ENCODE measurements at regions not wholly inside any gene's neighbourhood (a gene's known extent, or its start where the extent isn't known, plus 50 kb on each side); places are given as distances from the start of the nearest gene placed in this dataset.
"Not testable (repeated sequence)": the region's sequence is repeated elsewhere in the genome, so short reads cannot be mapped to it uniquely, and the experiment has no call there.

- DNase-seq: no peak
- Mint-ChIP-seq H3K36me3 (no peaks in the 10 kb centered on the region), H3K9me3 (peaks cover 5 to 40% (median 16%) of the 10 kb centered on the region in 6 donors), H3K27ac (no peak overlapping the region), H3K4me3 (no peak overlapping the region), H3K27me3 (ENCODE audit: low read depth in 3 of 3) (no peaks in the 10 kb centered on the region), H3K4me1 (no peaks in the 10 kb centered on the region)
Observed at GRCh38 chr2:210884227-210884626, 327.8 kb downstream of the CPS1 start.

- DNase-seq: no peak
- H3K4me1 Mint-ChIP-seq: no peaks in the 10 kb centered on the region
- H3K9me3 Mint-ChIP-seq: peaks cover 8 to 65% (median 31%) of the 10 kb centered on the region in 6 donors
- H3K36me3 Mint-ChIP-seq: no peaks in the 10 kb centered on the region
- H3K4me3 Mint-ChIP-seq: no peak overlapping the region
- H3K27me3 Mint-ChIP-seq (ENCODE audit: low read depth in 3 of 3): no peaks in the 10 kb centered on the region
- H3K27ac Mint-ChIP-seq: no peak overlapping the region
Observed at GRCh38 chr2:210888035-210888434, 331.6 kb downstream of the CPS1 start.

GRCh38 chr2:210895132-210895531 lies 338.7 kb downstream of the CPS1 start:
- no peaks in the 10 kb centered on the region for H3K27me3 Mint-ChIP-seq (ENCODE audit: low read depth in 3 of 3)
- peaks cover 3 to 47% (median 25%) of the 10 kb centered on the region in 6 donors for H3K9me3 Mint-ChIP-seq
- H3K4me3 Mint-ChIP-seq: no peak overlapping the region
- H3K27ac Mint-ChIP-seq: no peak overlapping the region
- H3K36me3 Mint-ChIP-seq: no peaks in the 10 kb centered on the region
- no peak for DNase-seq
- H3K4me1 Mint-ChIP-seq: no peaks in the 10 kb centered on the region

GRCh38 chr2:210899131-210899530 lies 342.7 kb downstream of the CPS1 start:
- H3K4me1 Mint-ChIP-seq: no peaks in the 10 kb centered on the region
- H3K36me3 Mint-ChIP-seq: no peaks in the 10 kb centered on the region
- no peak overlapping the region for H3K27ac Mint-ChIP-seq
- no peak overlapping the region for H3K4me3 Mint-ChIP-seq
- H3K27me3 Mint-ChIP-seq (ENCODE audit: low read depth in 3 of 3): no peaks in the 10 kb centered on the region
- H3K9me3 Mint-ChIP-seq: peaks cover 2 to 25% (median 8%) of the 10 kb centered on the region in 6 donors
- DNase-seq: no peak

GRCh38 chr2:210901326-210901725 lies 344.9 kb downstream of the CPS1 start:
- no peaks in the 10 kb centered on the region for H3K27me3 Mint-ChIP-seq (ENCODE audit: low read depth in 3 of 3)
- no peak for DNase-seq
- no peak overlapping the region for H3K4me3 Mint-ChIP-seq

GRCh38 chr2:210912779-210913178 lies 356.4 kb downstream of the CPS1 start:
- no peaks in the 10 kb centered on the region for H3K4me1 Mint-ChIP-seq
- H3K27me3 Mint-ChIP-seq (ENCODE audit: low read depth in 3 of 3): peaks cover 0 to 4% (median 3%) of the 10 kb centered on the region in 3 donors

More at GRCh38 chr2:210901326-210901725, 344.9 kb downstream of the CPS1 start:
- no peaks in the 10 kb centered on the region for H3K36me3 Mint-ChIP-seq
- H3K9me3 Mint-ChIP-seq: peaks cover 2 to 17% (median 5%) of the 10 kb centered on the region in 6 donors
- H3K27ac Mint-ChIP-seq: no peak overlapping the region
- H3K4me1 Mint-ChIP-seq: no peaks in the 10 kb centered on the region

GRCh38 chr2:210913461-210913860 lies 357.1 kb downstream of the CPS1 start:
- DNase-seq: no peak
- Mint-ChIP-seq H3K4me1 (no peaks in the 10 kb centered on the region), H3K36me3 (no peaks in the 10 kb centered on the region), H3K9me3 (peaks cover 8 to 41% (median 18%) of the 10 kb centered on the region in 6 donors), H3K27me3 (ENCODE audit: low read depth in 3 of 3) (peaks cover 0 to 4% (median 2%) of the 10 kb centered on the region in 3 donors), H3K4me3 (no peak overlapping the region), H3K27ac (no peak overlapping the region)

More at GRCh38 chr2:210912779-210913178, 356.4 kb downstream of the CPS1 start:
- no peak for DNase-seq
- no peaks in the 10 kb centered on the region for H3K36me3 Mint-ChIP-seq
- H3K4me3 Mint-ChIP-seq: no peak overlapping the region
- H3K9me3 Mint-ChIP-seq: peaks cover 9 to 41% (median 18%) of the 10 kb centered on the region in 6 donors
- no peak overlapping the region for H3K27ac Mint-ChIP-seq

- Mint-ChIP-seq H3K4me1 (no peaks in the 10 kb centered on the region), H3K9me3 (peaks cover 2 to 47% (median 18%) of the 10 kb centered on the region in 6 donors), H3K27ac (no peak overlapping the region), H3K36me3 (no peaks in the 10 kb centered on the region), H3K27me3 (ENCODE audit: low read depth in 3 of 3) (peaks cover 0 to 4% (median 2%) of the 10 kb centered on the region in 3 donors), H3K4me3 (no peak overlapping the region)
- DNase-seq: no peak
Observed at GRCh38 chr2:210915912-210916311, 359.5 kb downstream of the CPS1 start.

GRCh38 chr2:210917465-210917864 lies 361.1 kb downstream of the CPS1 start:
- no peak overlapping the region for H3K27ac Mint-ChIP-seq
- no peaks in the 10 kb centered on the region for H3K4me1 Mint-ChIP-seq
- H3K36me3 Mint-ChIP-seq: no peaks in the 10 kb centered on the region
- peaks cover 2 to 41% (median 15%) of the 10 kb centered on the region in 6 donors for H3K9me3 Mint-ChIP-seq
- no peak for DNase-seq
- no peak overlapping the region for H3K4me3 Mint-ChIP-seq
- H3K27me3 Mint-ChIP-seq (ENCODE audit: low read depth in 3 of 3): peaks cover 0 to 4% (median 2%) of the 10 kb centered on the region in 3 donors

GRCh38 chr2:210919128-210919527 lies 362.7 kb downstream of the CPS1 start:
- Mint-ChIP-seq H3K4me3 (no peak overlapping the region), H3K4me1 (no peaks in the 10 kb centered on the region), H3K9me3 (peaks cover 2 to 31% (median 12%) of the 10 kb centered on the region in 6 donors), H3K27ac (no peak overlapping the region), H3K36me3 (no peaks in the 10 kb centered on the region), H3K27me3 (ENCODE audit: low read depth in 3 of 3) (peaks cover 0 to 2% (median 2%) of the 10 kb centered on the region in 3 donors)
- no peak for DNase-seq

GRCh38 chr2:210922419-210922818 lies 366.0 kb downstream of the CPS1 start:
- no peak for DNase-seq
- Mint-ChIP-seq H3K36me3 (no peaks in the 10 kb centered on the region), H3K27ac (no peak overlapping the region), H3K9me3 (peaks cover 2 to 26% (median 8%) of the 10 kb centered on the region in 6 donors), H3K27me3 (ENCODE audit: low read depth in 3 of 3) (no peaks in the 10 kb centered on the region), H3K4me1 (no peaks in the 10 kb centered on the region), H3K4me3 (no peak overlapping the region)

GRCh38 chr2:210928714-210929113 lies 372.3 kb downstream of the CPS1 start:
- Mint-ChIP-seq H3K4me3 (no peak overlapping the region), H3K27ac (no peak overlapping the region), H3K4me1 (no peaks in the 10 kb centered on the region), H3K27me3 (ENCODE audit: low read depth in 3 of 3) (no peaks in the 10 kb centered on the region), H3K36me3 (no peaks in the 10 kb centered on the region), H3K9me3 (peaks cover 0 to 32% (median 3%) of the 10 kb centered on the region in 6 donors)
- DNase-seq: no peak

GRCh38 chr2:210938228-210938627 lies 381.8 kb downstream of the CPS1 start:
- Mint-ChIP-seq H3K27me3 (ENCODE audit: low read depth in 3 of 3) (peaks cover 0 to 3% (median 2%) of the 10 kb centered on the region in 3 donors), H3K9me3 (peaks cover 3 to 31% (median 14%) of the 10 kb centered on the region in 6 donors), H3K4me1 (no peaks in the 10 kb centered on the region), H3K4me3 (no peak overlapping the region), H3K36me3 (no peaks in the 10 kb centered on the region), H3K27ac (no peak overlapping the region)
- DNase-seq: no peak

- peaks cover 3 to 36% (median 10%) of the 10 kb centered on the region in 6 donors for H3K9me3 Mint-ChIP-seq
- no peak overlapping the region for H3K27ac Mint-ChIP-seq
- no peaks in the 10 kb centered on the region for H3K36me3 Mint-ChIP-seq
- H3K4me1 Mint-ChIP-seq: no peaks in the 10 kb centered on the region
- no peak overlapping the region for H3K4me3 Mint-ChIP-seq
- no peak for DNase-seq
- peaks cover 0 to 2% (median 0%) of the 10 kb centered on the region in 3 donors for H3K27me3 Mint-ChIP-seq (ENCODE audit: low read depth in 3 of 3)
Observed at GRCh38 chr2:210946395-210946794, 390.0 kb downstream of the CPS1 start.

- not testable (repeated sequence) for H3K4me3 Mint-ChIP-seq
Observed at GRCh38 chr2:210950434-210951060, 394.1 kb downstream of the CPS1 start.

More at GRCh38 chr2:210950434-210951060, 394.1 kb downstream of the CPS1 start:
- not testable (repeated sequence) for H3K4me1 Mint-ChIP-seq; H3K27ac Mint-ChIP-seq; H3K27me3 Mint-ChIP-seq (ENCODE audit: low read depth in 3 of 3); DNase-seq; H3K36me3 Mint-ChIP-seq
- peaks cover 0 to 38% (median 12%) of the 10 kb centered on the region in 6 donors for H3K9me3 Mint-ChIP-seq

Data from immature natural killer cell (primary cell).